Parathyroid adenoma (tissue), 2 donors: ENCODE measurements at regions not wholly inside any gene's neighbourhood (a gene's known extent, or its start where the extent isn't known, plus 50 kb on each side); places are given as distances from the start of the nearest gene placed in this dataset.
"Not testable (repeated sequence)": the region's sequence is repeated elsewhere in the genome, so short reads cannot be mapped to it uniquely, and the experiment has no call there.

Experiments
- H2AFZ ChIP-seq: fragments of 300-600 bp; sonication (generic); one replicate; pipeline ENCODE4 v1.7.0; 2017; ENCODE audit warnings: antibody characterized with exemption, mild to moderate bottlenecking
- H3K27ac ChIP-seq: fragments of 300-600 bp; sonication (generic); one replicate; pipeline ENCODE4 v1.7.0; 2017
- H3K27me3 ChIP-seq: fragments of 300-600 bp; sonication (generic); one replicate; pipeline ENCODE4 v1.7.0; 2017; ENCODE audit warnings: low read length; ENCODE audit not compliant: control insufficient read depth, insufficient read depth
- H3K36me3 ChIP-seq: fragments of 300-600 bp; sonication (generic); one replicate; pipeline ENCODE4 v1.7.0; 2017; ENCODE audit warnings: low read length; ENCODE audit not compliant: control insufficient read depth, insufficient read depth
- H3K4me1 ChIP-seq: fragments of 300-600 bp; sonication (generic); one replicate; pipeline ENCODE4 v1.7.0; 2017; ENCODE audit warnings: control low read depth
- H3K4me2 ChIP-seq: fragments of 300-600 bp; sonication (generic); one replicate; pipeline ENCODE4 v1.7.0; 2017; ENCODE audit warnings: low read length
- H3K4me3 ChIP-seq: fragments of 300-600 bp; sonication (generic); one replicate; pipeline ENCODE4 v1.7.0; 2017; ENCODE audit warnings: low read depth, low read length
- H3K79me2 ChIP-seq: fragments of 300-600 bp; sonication (generic); one replicate; pipeline ENCODE4 v1.7.0; 2017; ENCODE audit warnings: control low read depth
- H3K9ac ChIP-seq: fragments of 300-600 bp; sonication (generic); one replicate; pipeline ENCODE4 v1.7.0; 2017; ENCODE audit warnings: mild to moderate bottlenecking
- H3K9me3 ChIP-seq: fragments of 300-600 bp; sonication (generic); one replicate; pipeline ENCODE4 v1.7.0; 2017; ENCODE audit warnings: low read length; ENCODE audit not compliant: control insufficient read depth
- TF ChIP-seq, protein P1 (sequence below): fragments of 300-600 bp; sonication (generic); IDR thresholded peaks from one replicate; pipeline ENCODE4 v1.7.0; 2017; ENCODE audit warnings: antibody characterized with exemption, mild to moderate bottlenecking
- donor health status: primary hyperparathyroidism.

DNA sequence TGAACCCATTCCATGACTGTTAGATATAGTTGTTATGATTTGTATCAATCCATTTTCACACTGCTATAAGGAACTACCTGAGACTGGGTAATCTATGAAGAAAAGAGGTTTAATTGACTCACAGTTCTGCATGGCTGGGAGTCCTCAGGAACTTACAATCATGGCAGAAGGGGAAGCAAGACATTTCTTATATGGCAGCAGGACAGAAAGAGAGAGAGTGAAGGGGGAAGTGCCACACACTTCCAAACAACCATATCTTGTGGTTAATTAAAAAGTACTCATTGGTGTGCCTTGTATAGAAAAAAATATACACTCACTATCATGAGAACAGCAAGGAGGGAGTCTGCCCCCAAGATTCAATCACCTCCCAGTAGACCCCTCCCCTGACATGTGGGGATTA, 137.6 kb upstream of the NBPF11 start:
- Histone ChIP-seq H3K27ac (no peak overlapping the region), H3K9ac (no peak overlapping the region), H3K27me3 (no peaks in the 10 kb centered on the region), H3K4me1 (no peaks in the 10 kb centered on the region), H3K36me3 (no peaks in the 10 kb centered on the region), H3K9me3 (no peaks in the 10 kb centered on the region), H3K4me2 (no peak overlapping the region), H3K79me2 (no peaks in the 10 kb centered on the region), H2AFZ (no peak overlapping the region), H3K4me3 (no peak overlapping the region)
- TF ChIP-seq, protein P1, sequence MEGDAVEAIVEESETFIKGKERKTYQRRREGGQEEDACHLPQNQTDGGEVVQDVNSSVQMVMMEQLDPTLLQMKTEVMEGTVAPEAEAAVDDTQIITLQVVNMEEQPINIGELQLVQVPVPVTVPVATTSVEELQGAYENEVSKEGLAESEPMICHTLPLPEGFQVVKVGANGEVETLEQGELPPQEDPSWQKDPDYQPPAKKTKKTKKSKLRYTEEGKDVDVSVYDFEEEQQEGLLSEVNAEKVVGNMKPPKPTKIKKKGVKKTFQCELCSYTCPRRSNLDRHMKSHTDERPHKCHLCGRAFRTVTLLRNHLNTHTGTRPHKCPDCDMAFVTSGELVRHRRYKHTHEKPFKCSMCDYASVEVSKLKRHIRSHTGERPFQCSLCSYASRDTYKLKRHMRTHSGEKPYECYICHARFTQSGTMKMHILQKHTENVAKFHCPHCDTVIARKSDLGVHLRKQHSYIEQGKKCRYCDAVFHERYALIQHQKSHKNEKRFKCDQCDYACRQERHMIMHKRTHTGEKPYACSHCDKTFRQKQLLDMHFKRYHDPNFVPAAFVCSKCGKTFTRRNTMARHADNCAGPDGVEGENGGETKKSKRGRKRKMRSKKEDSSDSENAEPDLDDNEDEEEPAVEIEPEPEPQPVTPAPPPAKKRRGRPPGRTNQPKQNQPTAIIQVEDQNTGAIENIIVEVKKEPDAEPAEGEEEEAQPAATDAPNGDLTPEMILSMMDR: no peak

DNA sequence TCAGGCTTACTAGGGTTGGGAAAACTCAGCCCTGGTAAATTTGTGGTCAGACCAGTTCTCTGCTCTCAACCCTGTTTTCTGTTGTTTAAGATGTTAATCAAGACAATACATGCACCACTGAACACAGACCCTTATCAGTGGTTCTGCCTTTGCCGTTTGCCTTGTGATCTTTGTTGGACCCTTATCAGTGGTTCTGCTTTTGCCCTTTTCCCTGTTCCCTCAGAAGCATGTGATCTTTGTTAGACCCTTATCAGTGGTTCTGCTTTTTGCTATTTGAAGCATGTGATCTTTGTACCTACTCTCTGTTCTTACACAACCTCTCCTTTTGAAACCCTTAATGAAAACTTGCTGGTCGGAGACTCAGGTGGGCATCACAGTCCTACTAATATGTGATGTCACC, 133.9 kb upstream of the NBPF11 start:
- H3K27ac ChIP-seq, H3K9me3 ChIP-seq, H3K4me2 ChIP-seq, H3K4me1 ChIP-seq, H2AFZ ChIP-seq, H3K4me3 ChIP-seq, H3K36me3 ChIP-seq, H3K9ac ChIP-seq, H3K27me3 ChIP-seq, H3K79me2 ChIP-seq: not testable (repeated sequence)

DNA sequence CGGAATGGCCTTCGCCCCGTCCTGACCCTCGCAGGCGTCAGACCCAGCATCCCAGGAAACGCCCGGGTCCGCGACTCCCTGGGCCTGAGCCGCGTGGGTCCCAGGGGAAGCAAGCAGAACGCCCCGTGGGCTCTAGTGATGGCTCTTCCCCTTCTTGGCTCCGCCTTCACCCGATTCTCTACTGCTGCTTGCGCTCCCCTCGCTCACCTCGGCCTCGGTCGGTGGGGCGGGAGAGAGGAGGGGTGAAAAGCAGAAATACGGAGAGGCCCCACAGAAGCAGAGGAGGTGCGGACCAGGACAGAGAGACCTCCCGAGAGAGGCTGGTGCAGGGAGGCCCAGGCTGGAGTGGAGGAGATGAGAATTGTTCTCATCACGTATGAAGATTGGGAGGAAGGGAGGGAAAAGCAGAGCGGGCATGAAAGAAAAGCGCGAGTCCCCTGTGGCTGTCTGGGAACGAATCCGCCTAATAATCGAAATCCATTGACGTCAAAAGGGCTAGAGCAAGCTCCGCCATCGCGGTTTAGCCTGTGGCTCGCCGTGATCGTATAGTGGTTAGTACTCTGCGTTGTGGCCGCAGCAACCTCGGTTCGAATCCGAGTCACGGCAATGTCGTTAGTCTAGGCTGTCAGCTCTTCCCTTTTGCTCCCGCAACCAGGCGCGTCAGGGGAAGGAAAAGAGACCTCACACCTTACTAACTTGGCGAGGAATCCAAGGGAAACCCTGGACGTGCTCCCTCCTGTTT, 128.9 kb upstream of the NBPF11 start:
- not testable (repeated sequence) for H3K36me3 ChIP-seq, H2AFZ ChIP-seq, H3K27ac ChIP-seq, H3K79me2 ChIP-seq, H3K4me1 ChIP-seq, H3K27me3 ChIP-seq, H3K9me3 ChIP-seq, H3K9ac ChIP-seq
- Histone ChIP-seq H3K4me2 (peak overlapping the region; percentile 1), H3K4me3 (peak overlapping the region; percentile 18)

DNA sequence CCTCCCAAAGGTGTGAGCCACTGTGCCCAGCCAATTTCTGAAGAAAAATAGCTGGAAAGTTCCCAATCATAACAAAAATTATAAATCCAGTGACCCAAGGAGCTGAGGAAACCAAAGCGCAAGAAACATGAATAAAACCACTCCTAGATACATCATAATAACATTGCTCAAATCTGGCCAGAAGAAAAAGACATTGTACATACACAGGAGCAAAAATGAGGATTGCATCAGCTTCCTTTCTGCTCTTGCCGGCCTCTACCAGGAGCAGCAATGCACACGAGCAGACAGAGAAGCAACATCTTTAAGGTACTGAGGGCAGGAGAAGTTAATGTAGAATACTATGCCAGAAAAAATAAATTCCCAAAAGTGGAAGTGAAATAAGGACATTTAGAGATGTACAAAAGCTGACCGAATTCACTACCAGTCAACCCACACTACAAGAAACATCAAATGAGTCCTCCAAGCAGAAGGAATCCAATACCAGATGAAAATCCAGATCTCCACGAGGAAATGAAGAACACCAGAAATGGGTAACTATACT, 127.0 kb upstream of the NBPF11 start:
- not testable (repeated sequence) for H3K9ac ChIP-seq, H3K27me3 ChIP-seq, H3K4me3 ChIP-seq, H3K4me2 ChIP-seq, H3K36me3 ChIP-seq, H3K9me3 ChIP-seq, H3K4me1 ChIP-seq, H3K79me2 ChIP-seq, H2AFZ ChIP-seq, H3K27ac ChIP-seq

DNA sequence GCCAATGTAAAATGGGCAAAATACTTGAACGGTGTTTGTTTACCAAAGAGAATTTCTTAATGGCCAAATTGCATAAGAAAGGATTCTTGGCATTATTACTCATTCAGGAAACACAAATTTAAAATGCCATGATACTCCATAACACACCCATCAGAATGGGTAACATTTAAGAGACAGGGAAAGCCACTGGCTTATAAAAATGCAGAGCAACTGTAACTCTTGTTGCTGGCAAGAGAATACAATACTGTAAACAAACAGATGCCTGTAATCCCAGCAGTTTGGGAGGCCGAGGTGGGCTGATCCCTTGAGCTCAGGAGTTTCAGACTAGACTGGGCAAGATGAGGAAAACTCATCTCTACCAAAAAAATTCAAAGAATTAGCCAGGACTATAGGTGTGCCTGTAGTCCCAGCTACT, 125.8 kb upstream of the NBPF11 start:
- H3K27me3 ChIP-seq, H3K27ac ChIP-seq, H3K4me2 ChIP-seq, H3K9me3 ChIP-seq, H3K36me3 ChIP-seq, H3K4me1 ChIP-seq, H2AFZ ChIP-seq, H3K79me2 ChIP-seq, H3K9ac ChIP-seq, H3K4me3 ChIP-seq: not testable (repeated sequence)

DNA sequence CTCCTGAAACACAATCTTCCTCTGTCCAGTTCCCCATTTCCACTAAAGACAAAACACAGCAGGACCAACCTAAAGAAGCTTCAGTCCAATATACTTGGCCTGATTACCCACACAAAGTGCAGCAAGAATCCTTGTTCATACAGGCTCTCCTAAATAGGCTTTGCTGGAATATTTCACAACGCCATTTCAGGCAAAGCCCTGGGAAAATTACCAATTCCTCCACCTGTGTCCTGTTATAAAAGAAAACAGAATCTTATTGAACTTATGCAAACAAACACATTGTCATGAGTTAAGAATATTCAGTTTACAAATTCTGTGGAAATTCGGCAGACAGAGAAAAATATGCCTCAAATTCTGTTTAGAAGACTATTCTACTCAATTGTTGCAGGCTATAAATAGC, 115.0 kb upstream of the NBPF11 start:
- H3K27me3 ChIP-seq, H3K9ac ChIP-seq, H3K4me2 ChIP-seq, H2AFZ ChIP-seq, H3K9me3 ChIP-seq, H3K36me3 ChIP-seq, H3K4me3 ChIP-seq, H3K4me1 ChIP-seq, H3K79me2 ChIP-seq, H3K27ac ChIP-seq: not testable (repeated sequence)

DNA sequence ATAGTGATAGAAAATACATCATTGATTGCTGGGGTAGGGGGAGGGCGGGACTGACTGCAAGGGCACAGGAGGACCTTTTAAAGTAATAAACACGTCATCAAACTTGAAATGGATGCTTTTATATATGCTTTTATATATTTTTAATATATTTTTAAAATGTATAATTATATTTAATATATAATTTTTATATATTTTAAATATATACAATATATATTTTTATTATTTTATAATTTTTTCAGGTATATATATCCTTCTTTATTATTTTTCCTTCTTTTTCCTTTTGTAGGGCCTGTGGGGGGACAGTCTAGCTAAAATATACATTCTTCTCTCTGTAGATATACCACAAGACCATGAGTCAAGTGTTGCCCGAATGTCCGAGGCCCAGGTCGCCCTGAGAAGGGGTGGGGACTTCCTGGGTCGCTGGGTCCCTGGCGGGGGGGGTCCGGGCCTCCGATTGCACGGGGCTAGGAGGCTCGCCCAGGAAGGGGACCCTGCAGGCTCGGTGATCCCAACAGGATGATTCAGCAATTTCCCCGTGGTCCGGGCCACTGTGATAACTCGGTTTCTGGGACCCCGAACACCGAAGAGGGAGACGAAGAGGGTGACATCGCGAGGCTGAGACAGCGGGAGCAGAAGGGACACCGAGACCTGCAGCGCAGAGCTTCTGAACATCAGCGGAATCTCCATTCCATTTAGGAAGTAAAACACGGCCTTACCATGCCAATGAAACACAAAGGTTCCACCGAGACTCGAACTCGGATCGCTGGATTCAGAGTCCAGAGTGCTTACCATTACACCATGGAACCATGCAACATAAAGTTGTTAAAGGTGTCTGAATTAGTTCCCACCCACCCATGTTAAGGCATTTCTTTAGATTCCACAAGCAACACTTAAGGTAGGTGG, 112.5 kb upstream of the NBPF11 start:
- peak overlapping the region; percentile 73 for H3K4me3 ChIP-seq
- no peak overlapping the region for H3K4me2 ChIP-seq
- no peaks in the 10 kb centered on the region for H3K27me3 ChIP-seq
- H3K36me3 ChIP-seq: no peaks in the 10 kb centered on the region
- H2AFZ ChIP-seq: no peak overlapping the region
- TF ChIP-seq, protein P1: no peak
- H3K9me3 ChIP-seq: no peaks in the 10 kb centered on the region
- no peaks in the 10 kb centered on the region for H3K79me2 ChIP-seq
- no peaks in the 10 kb centered on the region for H3K4me1 ChIP-seq
- H3K27ac ChIP-seq: no peak overlapping the region
- H3K9ac ChIP-seq: no peak overlapping the region
